OCI-LY7 (cell line): ENCODE measurements at regions not wholly inside any gene's neighbourhood (a gene's known extent, or its start where the extent isn't known, plus 50 kb on each side); places are given as distances from the start of the nearest gene placed in this dataset.

Source experiments
- BruUV-seq: library from RNA; stranded (reverse); fragments of 400-500 nt; replicated peaks from 2 replicates; lab custom pipeline; 2021; lab: Mats Ljungman, UMichigan
- CTCF ChIA-PET: fragments of 300-600 bp; sonication (Branson Sonifier 250); formaldehyde crosslinking; loops from one replicate; lab custom pipeline; 2022; ENCODE audit warnings: antibody characterized with exemption; ENCODE audit not compliant: unreplicated experiment; lab: Charles Lee
- POLR2A ChIA-PET: fragments of 300-600 bp; sonication (Branson Sonifier 250); formaldehyde crosslinking; loops from one replicate; lab custom pipeline; 2022; ENCODE audit warnings: antibody characterized with exemption; lab: Charles Lee
- DNase-seq: peaks from one replicate; pipeline ENCODE4 v3.0.0-alpha.2; 2015; ENCODE audit warnings: low spot score
- H2AFZ ChIP-seq: fragments of 200-600 bp; sonication (generic), shearing (Covaris generic); 2 replicates; pipeline ENCODE4 v1.6.1; 2014; ENCODE audit warnings: mild to moderate bottlenecking, antibody characterized with exemption, low read length, moderate library complexity
- H3K27ac ChIP-seq: fragments of 200-600 bp; sonication (generic); 2 replicates; pipeline ENCODE4 v1.5.1; 2014; ENCODE audit warnings: mixed run types, low read depth, mild to moderate bottlenecking, moderate library complexity, low read length, inconsistent platforms; ENCODE audit not compliant: poor library complexity, severe bottlenecking
- H3K36me3 ChIP-seq: fragments of 200-600 bp; sonication (generic); 2 replicates; pipeline ENCODE4 v1.6.1; 2014; ENCODE audit warnings: mild to moderate bottlenecking, antibody characterized with exemption, low read length, moderate library complexity, mixed read lengths; ENCODE audit not compliant: insufficient read depth
- H3K4me1 ChIP-seq: fragments of 200-600 bp; sonication (generic); 2 replicates; pipeline ENCODE4 v1.5.1; 2014; ENCODE audit warnings: mild to moderate bottlenecking, low read length; ENCODE audit not compliant: insufficient read depth, poor library complexity, severe bottlenecking
- H3K4me2 ChIP-seq: fragments of 200-600 bp; sonication (generic); 2 replicates; pipeline ENCODE4 v1.6.1; 2014; ENCODE audit warnings: mild to moderate bottlenecking, low read length
- H3K4me3 ChIP-seq: fragments of 200-600 bp; sonication (generic); 2 replicates; pipeline ENCODE4 v1.5.1; 2014; ENCODE audit warnings: mild to moderate bottlenecking, low read depth, low read length; ENCODE audit not compliant: poor library complexity, severe bottlenecking
- H3K79me2 ChIP-seq: fragments of 200-600 bp; sonication (generic); 2 replicates; pipeline ENCODE4 v1.6.1; 2016; ENCODE audit warnings: low read depth, mild to moderate bottlenecking, low read length, moderate library complexity, mixed read lengths; ENCODE audit not compliant: insufficient read depth
- H3K9me2 ChIP-seq: fragments of 200-600 bp; sonication (generic); 2 replicates; pipeline ENCODE4 v1.6.1; 2016; ENCODE audit warnings: mild to moderate bottlenecking, low read length, mixed read lengths; ENCODE audit not compliant: insufficient read depth
- H3K9me3 ChIP-seq: fragments of 200-600 bp; sonication (generic); 2 replicates; pipeline ENCODE4 v1.6.1; 2014; ENCODE audit warnings: mild to moderate bottlenecking, mixed run types, low read length, mixed read lengths
- H4K20me1 ChIP-seq: fragments of 200-600 bp; sonication (generic); 2 replicates; pipeline ENCODE4 v1.6.1; 2014; ENCODE audit warnings: mild to moderate bottlenecking, antibody characterized with exemption, low read length, moderate library complexity, mixed read lengths; ENCODE audit not compliant: insufficient read depth
- CTCF ChIP-seq: fragments of 200-600 bp; sonication (generic); conservative IDR thresholded peaks from 2 replicates; pipeline ENCODE4 v1.5.1; 2014; ENCODE audit warnings: mild to moderate bottlenecking, antibody characterized with exemption, low read length, moderate library complexity, mixed read lengths
- EZH2phosphoT487 ChIP-seq: fragments of 200-600 bp; sonication (generic); IDR thresholded peaks from 2 replicates; pipeline ENCODE4 v1.6.1; 2018; ENCODE audit warnings: low read depth, borderline replicate concordance, mild to moderate bottlenecking, mixed run types, antibody characterized with exemption, low read length, moderate library complexity, mixed read lengths
- intact Hi-C: fragments of 100-400 bp; cut with micrococcal nuclease; formaldehyde crosslinking; loops from one replicate; pipeline ENCODE4 v1.10.0; 2022; ENCODE audit not compliant: unreplicated experiment

GRCh38 chr4:138843616-138844015 lies 172.0 kb upstream of the NOCT start:
- Histone ChIP-seq H3K9me3 (no peaks in the 10 kb centered on the region), H4K20me1 (no peaks in the 10 kb centered on the region), H3K27ac (no peak overlapping the region), H3K4me1 (no peaks in the 10 kb centered on the region), H2AFZ (no peak overlapping the region), H3K4me2 (no peak overlapping the region), H3K36me3 (no peaks in the 10 kb centered on the region), H3K4me3 (no peak overlapping the region), H3K9me2 (no peaks in the 10 kb centered on the region), H3K79me2 (no peaks in the 10 kb centered on the region)
- intact Hi-C loops, result no loop called here
- TF ChIP-seq CTCF (no peak), EZH2phosphoT487 (no peak)
- no peak for DNase-seq
- ChIA-PET CTCF (no interaction called here), POLR2A (interaction anchor here (0.5 to 1.1 kb wide), 2 partner anchors 8 to 56 kb away, joined by 3 read pairs; no protein-coding TSS in a partner anchor)
- no TSS peak for BruUV-seq

- H3K4me2 ChIP-seq, result no peak overlapping the region
- intact Hi-C loops, result no loop called here
- no peaks in the 10 kb centered on the region for H3K79me2 ChIP-seq
- no peak overlapping the region for H3K27ac ChIP-seq
- H4K20me1 ChIP-seq, result no peaks in the 10 kb centered on the region
- no peaks in the 10 kb centered on the region for H3K9me2 ChIP-seq
- H3K36me3 ChIP-seq, result no peaks in the 10 kb centered on the region
- POLR2A ChIA-PET, result interaction anchor here (0.7 to 1.0 kb wide), 2 partner anchors 19 to 48 kb away, joined by 3 read pairs; no protein-coding TSS in a partner anchor
- TF ChIP-seq EZH2phosphoT487 (no peak), CTCF (no peak)
- no peaks in the 10 kb centered on the region for H3K4me1 ChIP-seq
- H2AFZ ChIP-seq, result no peak overlapping the region
- H3K4me3 ChIP-seq, result no peak overlapping the region
- no TSS peak for BruUV-seq
- DNase-seq, result no peak
- no peaks in the 10 kb centered on the region for H3K9me3 ChIP-seq
- CTCF ChIA-PET, result no interaction called here
These were observed 174.2 kb upstream of the NOCT start for GRCh38 chr4:138841343-138841742.

GRCh38 chr4:138838251-138838650 lies 177.3 kb upstream of the NOCT start:
- Histone ChIP-seq H3K4me3 (no peak overlapping the region), H3K9me2 (no peaks in the 10 kb centered on the region), H3K27ac (no peak overlapping the region), H3K36me3 (no peaks in the 10 kb centered on the region), H3K79me2 (no peaks in the 10 kb centered on the region), H3K4me2 (no peak overlapping the region), H2AFZ (no peak overlapping the region), H3K4me1 (no peaks in the 10 kb centered on the region), H4K20me1 (no peaks in the 10 kb centered on the region), H3K9me3 (no peaks in the 10 kb centered on the region)
- no peak for DNase-seq
- ChIA-PET CTCF (no interaction called here), POLR2A (no interaction called here)
- intact Hi-C loops, result no loop called here
- BruUV-seq, result no TSS peak
- TF ChIP-seq EZH2phosphoT487 (no peak), CTCF (no peak)
